A673 (cell line): ENCODE measurements at regions not wholly inside any gene's neighbourhood (a gene's known extent, or its start where the extent isn't known, plus 50 kb on each side); places are given as distances from the start of the nearest gene placed in this dataset.
"Not testable (repeated sequence)": the region's sequence is repeated elsewhere in the genome, so short reads cannot be mapped to it uniquely, and the experiment has no call there.

Source experiments
- BruUV-seq: library from RNA; stranded (reverse); fragments of 400-500 nt; replicated peaks from 2 replicates; lab custom pipeline; 2021; lab: Mats Ljungman, UMichigan
- CTCF ChIA-PET: fragments of 300-600 bp; sonication (Branson Sonifier 250); formaldehyde crosslinking; loops from one replicate; lab custom pipeline; 2022; ENCODE audit warnings: antibody characterized with exemption; lab: Charles Lee
- POLR2A ChIA-PET: fragments of 300-600 bp; sonication (Branson Sonifier 250); formaldehyde crosslinking; loops from one replicate; lab custom pipeline; 2022; ENCODE audit warnings: antibody characterized with exemption; ENCODE audit not compliant: low non-redundant PET; lab: Charles Lee
- DNase-seq: peaks from one replicate; pipeline ENCODE4 v3.0.0-alpha.2; 2015; ENCODE audit warnings: low spot score
- H3K27ac ChIP-seq: fragments of 200-600 bp; sonication (generic); 2 replicates; pipeline ENCODE4 v1.5.1; 2016; ENCODE audit warnings: mixed run types, low read depth, mild to moderate bottlenecking, mixed read lengths, antibody characterized with exemption, low read length; ENCODE audit not compliant: poor library complexity, severe bottlenecking
- H3K27me3 ChIP-seq: fragments of 200-600 bp; sonication (generic); replicated peaks from 2 replicates; pipeline ENCODE4 v1.6.1; 2017; ENCODE audit warnings: mixed run types, low read depth, mild to moderate bottlenecking, mixed read lengths, antibody characterized with exemption, low read length; ENCODE audit not compliant: insufficient read depth, poor library complexity
- H3K36me3 ChIP-seq: fragments of 200-600 bp; sonication (generic); 2 replicates; pipeline ENCODE4 v1.6.1; 2016; ENCODE audit warnings: mixed run types, mild to moderate bottlenecking, mixed read lengths, antibody characterized with exemption, low read length; ENCODE audit not compliant: insufficient read depth, poor library complexity, severe bottlenecking
- H3K4me1 ChIP-seq: fragments of 200-600 bp; sonication (generic); 2 replicates; pipeline ENCODE4 v1.6.1; 2017; ENCODE audit warnings: mixed run types, mild to moderate bottlenecking, mixed read lengths, antibody characterized with exemption, low read length; ENCODE audit not compliant: insufficient read depth, poor library complexity, severe bottlenecking
- H3K4me3 ChIP-seq: fragments of 200-600 bp; sonication (generic); 2 replicates; pipeline ENCODE4 v1.5.1; 2016; ENCODE audit warnings: low read depth, mixed run types, mild to moderate bottlenecking, mixed read lengths, low read length; ENCODE audit not compliant: poor library complexity, severe bottlenecking
- H3K9me3 ChIP-seq: fragments of 200-600 bp; sonication (generic); 2 replicates; pipeline ENCODE4 v1.6.1; 2016; ENCODE audit warnings: mixed run types, low read depth, mild to moderate bottlenecking, mixed read lengths, antibody characterized with exemption, low read length; ENCODE audit not compliant: poor library complexity, severe bottlenecking
- intact Hi-C: fragments of 100-400 bp; cut with micrococcal nuclease; formaldehyde crosslinking; loops from one replicate; pipeline ENCODE4 v1.10.0; 2022; ENCODE audit not compliant: unreplicated experiment

DNA sequence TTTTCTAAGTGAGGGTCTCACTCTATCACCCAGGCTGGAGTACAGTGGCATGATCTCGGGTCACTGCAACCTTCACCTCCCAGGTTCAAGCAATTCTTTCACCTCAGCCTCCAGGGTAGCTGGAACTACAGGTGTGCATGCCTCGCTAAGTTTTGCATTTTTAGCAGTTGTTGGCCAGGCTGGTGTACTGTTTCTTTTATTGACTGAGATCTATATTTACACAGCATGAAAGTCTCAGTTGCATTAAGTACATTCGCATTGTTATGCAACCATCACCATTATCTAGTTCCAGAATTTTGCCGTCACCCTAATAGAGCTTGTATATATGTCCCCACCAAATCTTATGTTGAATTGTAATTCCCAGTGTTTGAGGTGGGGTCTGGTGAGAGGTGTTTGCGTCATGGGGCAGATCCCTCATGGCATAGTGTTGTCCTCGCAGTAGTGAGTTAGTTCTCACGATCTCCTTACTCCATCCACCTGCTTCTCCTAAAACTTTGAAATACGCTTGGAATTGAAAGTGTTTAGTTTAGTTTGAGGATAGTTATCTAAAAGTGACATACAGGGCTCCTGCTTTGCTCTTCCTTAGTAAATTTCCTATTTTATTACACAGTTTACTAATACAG, 101.3 kb downstream of the SYT15B start:
- H3K27ac ChIP-seq, BruUV-seq, H3K9me3 ChIP-seq, CTCF ChIA-PET, H3K4me1 ChIP-seq, H3K36me3 ChIP-seq, H3K27me3 ChIP-seq, intact Hi-C loops, POLR2A ChIA-PET, H3K4me3 ChIP-seq, DNase-seq: not testable (repeated sequence)

- CTCF ChIA-PET, intact Hi-C loops, H3K9me3 ChIP-seq, H3K27me3 ChIP-seq, BruUV-seq, H3K36me3 ChIP-seq, POLR2A ChIA-PET, H3K4me1 ChIP-seq, H3K27ac ChIP-seq, DNase-seq, H3K4me3 ChIP-seq: not testable (repeated sequence)
Measured at GRCh38 chr10:47656732-47657131, 106.7 kb downstream of the SYT15B start.

- H3K27me3 ChIP-seq, POLR2A ChIA-PET, H3K27ac ChIP-seq, H3K9me3 ChIP-seq, H3K4me1 ChIP-seq, intact Hi-C loops, BruUV-seq, H3K36me3 ChIP-seq, CTCF ChIA-PET, H3K4me3 ChIP-seq, DNase-seq: not testable (repeated sequence)
Measured at GRCh38 chr10:47654161-47654560, 109.2 kb downstream of the SYT15B start.

DNA sequence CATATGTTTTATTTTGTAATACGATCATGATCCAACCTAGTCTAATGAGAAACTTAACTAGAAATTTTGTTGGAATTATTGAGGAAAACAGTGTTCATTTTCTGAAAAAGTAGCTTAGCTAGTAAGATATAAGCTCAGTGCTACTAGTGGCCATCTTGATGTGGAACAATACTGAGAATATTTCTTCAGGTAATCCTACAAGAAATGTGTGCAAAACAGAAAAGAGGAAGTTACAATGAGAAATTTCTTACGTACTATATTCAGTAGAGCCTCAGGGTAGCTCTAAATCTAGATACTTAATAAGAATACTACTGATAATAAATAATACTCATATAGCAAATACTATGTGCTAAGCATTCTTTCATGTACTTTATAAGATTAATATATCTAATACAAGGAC, 114.8 kb downstream of the SYT15B start:
- H3K9me3 ChIP-seq, H3K4me3 ChIP-seq, DNase-seq, H3K27me3 ChIP-seq, H3K27ac ChIP-seq, BruUV-seq, H3K36me3 ChIP-seq, intact Hi-C loops, POLR2A ChIA-PET, H3K4me1 ChIP-seq, CTCF ChIA-PET: not testable (repeated sequence)

DNA sequence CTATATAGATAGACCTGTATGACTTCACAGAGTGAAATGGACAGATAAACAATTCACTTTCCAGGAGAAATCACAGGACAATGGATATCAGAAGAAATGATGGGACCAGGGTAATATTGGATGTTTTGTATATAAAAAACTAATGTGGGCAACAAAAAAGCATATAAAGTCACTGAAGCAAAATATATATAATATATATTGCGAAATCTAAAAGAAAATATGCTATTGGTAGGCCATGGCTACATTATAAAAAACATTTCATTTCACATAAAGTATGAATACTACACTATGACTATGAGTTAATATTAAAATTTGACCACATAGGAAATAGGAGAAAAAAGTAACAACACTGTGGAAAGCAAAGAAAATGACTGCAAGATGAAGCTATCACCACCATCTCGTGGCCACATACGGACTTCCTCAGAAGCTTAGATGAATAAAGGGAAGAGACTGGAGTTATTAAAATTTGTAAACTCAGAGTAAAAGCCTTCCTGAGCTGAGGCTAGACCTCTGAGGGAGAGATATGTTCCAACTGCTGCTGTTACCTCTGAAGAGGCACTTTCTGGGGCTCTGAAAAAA, 115.8 kb downstream of the SYT15B start:
- POLR2A ChIA-PET, H3K36me3 ChIP-seq, H3K27ac ChIP-seq, DNase-seq, BruUV-seq, CTCF ChIA-PET, H3K9me3 ChIP-seq, H3K4me1 ChIP-seq, intact Hi-C loops, H3K4me3 ChIP-seq, H3K27me3 ChIP-seq: not testable (repeated sequence)
